KOPT-K1 (cell line): ENCODE measurements at regions not wholly inside any gene's neighbourhood (a gene's known extent, or its start where the extent isn't known, plus 50 kb on each side); places are given as distances from the start of the nearest gene placed in this dataset.

Experiments
- H3K27ac ChIP-seq: fragments of 200-600 bp; sonication (generic); 2 replicates; pipeline ENCODE4 v1.5.1; 2016; ENCODE audit warnings: antibody characterized with exemption, mild to moderate bottlenecking, low read depth, low read length; ENCODE audit not compliant: poor library complexity, severe bottlenecking
- H3K36me3 ChIP-seq: fragments of 200-600 bp; sonication (generic); 2 replicates; pipeline ENCODE4 v1.5.1; 2017; ENCODE audit warnings: antibody characterized with exemption, mild to moderate bottlenecking, low read length, moderate library complexity; ENCODE audit not compliant: insufficient read depth
- H3K9me3 ChIP-seq: fragments of 200-600 bp; sonication (generic); 2 replicates; pipeline ENCODE4 v1.5.1; 2017; ENCODE audit warnings: antibody characterized with exemption, low read length, mild to moderate bottlenecking; ENCODE audit not compliant: insufficient read depth, poor library complexity, severe bottlenecking

DNA sequence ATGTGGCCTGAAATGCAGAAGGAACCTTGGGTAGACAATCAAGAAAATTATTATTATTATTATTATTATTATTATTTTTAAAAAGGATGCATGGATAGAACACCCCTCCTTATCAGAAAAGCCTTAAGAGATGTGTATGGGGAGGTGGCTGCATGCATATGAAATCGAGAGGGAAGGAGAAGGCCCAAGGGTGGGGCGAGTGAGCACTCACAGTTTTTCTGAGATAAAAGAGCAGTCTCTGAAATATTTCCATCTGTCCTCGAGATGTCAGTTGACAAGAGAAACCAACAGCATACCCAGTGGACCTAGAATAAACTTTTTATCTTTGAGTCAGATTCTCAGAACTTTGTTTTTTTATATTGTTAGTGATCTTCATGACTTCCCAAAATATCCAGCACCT, 282.9 kb downstream of the GPD2 start:
- Histone ChIP-seq H3K36me3 (no peaks in the 10 kb centered on the region), H3K27ac (no peak overlapping the region), H3K9me3 (no peaks in the 10 kb centered on the region)

DNA sequence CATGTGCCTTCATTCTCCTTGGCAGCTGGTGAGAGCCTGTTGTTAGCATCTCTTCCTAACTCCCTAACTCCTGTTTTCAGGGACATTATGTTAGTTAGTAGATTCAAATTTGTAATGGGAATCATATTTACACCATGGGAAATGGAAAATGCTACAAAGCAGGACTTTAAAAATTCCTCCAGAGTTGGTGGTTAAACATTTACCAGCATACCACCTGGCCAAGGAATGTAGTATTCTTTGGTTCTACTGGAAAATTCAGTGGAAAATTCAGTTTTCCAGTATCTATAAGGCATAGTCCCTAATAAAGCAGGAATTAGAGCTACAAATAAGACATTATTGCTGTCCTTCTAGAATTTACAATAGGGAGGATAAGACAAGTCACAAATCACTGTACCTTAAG, 291.7 kb downstream of the GPD2 start:
- Histone ChIP-seq H3K27ac (no peak overlapping the region), H3K9me3 (no peaks in the 10 kb centered on the region), H3K36me3 (no peaks in the 10 kb centered on the region)

DNA sequence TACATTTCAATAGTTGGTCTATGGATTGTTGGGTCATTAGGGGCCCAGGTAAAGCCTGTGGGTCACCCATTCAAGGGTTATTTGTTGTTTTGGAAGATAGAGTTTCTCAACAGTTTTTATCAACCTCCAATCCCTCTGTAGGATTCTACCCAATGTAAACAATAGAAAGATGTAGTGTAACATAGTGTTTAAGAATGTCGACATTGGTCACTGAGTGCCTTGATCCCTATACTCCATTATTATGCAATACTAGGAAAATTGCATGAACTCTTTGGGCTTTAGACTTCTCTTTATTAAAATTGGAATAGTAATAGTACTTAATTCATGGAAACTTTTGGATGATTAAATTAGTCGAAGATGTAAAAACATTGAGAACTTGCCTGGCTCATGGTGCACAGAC, 292.1 kb downstream of the GPD2 start:
- H3K27ac ChIP-seq, result no peak overlapping the region
- no peaks in the 10 kb centered on the region for H3K9me3 ChIP-seq
- H3K36me3 ChIP-seq, result no peaks in the 10 kb centered on the region

DNA sequence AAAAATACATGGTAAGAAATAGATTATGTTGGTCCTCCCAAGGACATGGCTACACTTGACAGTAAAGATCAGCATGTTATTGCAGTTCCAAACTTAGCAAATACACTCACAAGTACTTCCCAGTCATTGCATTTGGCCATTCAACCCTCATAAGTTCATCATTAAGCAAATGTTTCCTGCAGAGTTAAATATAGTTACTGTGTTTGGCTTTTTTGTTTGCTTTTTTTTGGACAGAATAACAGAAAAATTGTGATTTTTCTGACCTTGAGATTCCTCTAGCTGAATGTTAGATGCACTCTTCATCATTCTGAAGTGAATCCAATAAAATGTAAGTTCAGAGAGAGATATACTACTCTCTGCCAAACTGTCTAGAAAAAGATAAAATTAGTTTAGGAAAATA, 295.3 kb downstream of the GPD2 start:
- H3K36me3 ChIP-seq, result no peaks in the 10 kb centered on the region
- H3K9me3 ChIP-seq, result no peaks in the 10 kb centered on the region
- no peak overlapping the region for H3K27ac ChIP-seq

DNA sequence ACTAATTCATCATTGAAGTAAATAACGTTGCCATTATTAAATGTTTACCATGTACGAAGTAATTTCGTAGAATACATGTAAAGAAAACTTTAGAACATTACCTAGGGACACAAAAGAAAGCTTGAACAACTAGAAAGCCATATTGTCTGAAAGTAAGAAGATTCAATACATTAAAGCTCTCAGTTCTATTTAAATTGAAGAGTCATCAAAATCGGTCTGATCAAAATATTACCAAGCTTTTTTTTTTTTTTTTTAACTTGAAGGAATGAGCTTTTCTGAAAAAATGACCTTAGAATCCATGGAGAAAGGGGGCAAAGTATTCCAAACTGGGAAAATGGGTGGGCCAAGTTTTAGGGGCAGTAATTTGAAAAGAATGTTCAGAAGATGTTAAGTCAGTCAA, 300.8 kb downstream of the GPD2 start:
- Histone ChIP-seq H3K9me3 (no peaks in the 10 kb centered on the region), H3K27ac (no peak overlapping the region), H3K36me3 (no peaks in the 10 kb centered on the region)

DNA sequence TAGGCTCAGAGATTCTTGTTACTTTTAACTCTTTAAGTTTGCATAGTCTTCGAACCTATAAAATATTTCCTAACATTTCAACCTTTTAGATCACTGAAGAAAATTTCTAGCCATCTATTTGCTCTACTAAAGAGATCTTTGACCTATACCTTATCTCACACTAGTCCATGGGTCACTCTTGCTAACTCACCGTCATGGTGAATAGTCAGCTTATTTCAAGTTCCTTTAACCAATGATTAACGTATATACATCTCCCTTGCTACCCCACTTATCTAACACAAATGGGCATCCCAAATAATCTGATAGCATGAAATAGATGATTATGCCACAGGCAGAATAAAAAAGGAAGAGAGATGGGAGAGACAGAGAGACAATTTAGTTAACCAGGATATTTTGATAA, 303.1 kb downstream of the GPD2 start:
- no peaks in the 10 kb centered on the region for H3K9me3 ChIP-seq

DNA sequence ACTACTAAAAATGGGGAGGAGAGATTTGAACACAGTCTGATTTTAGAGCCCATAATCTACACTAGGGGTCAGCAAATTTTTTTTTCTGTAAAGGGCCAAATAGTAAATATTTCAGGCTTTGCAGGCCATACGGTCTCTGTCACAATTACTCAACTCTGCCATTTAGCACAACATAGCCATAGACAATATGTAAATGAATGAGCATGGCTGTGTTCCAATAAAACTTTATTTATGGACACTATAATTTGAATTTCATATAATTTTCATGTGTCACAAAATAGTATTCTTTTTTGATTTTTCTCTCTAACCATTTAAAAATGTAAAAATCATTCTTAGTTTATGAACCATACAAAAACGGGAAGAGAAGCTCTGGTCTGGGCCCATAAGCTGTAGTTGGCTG, 309.4 kb downstream of the GPD2 start:
- Histone ChIP-seq H3K9me3 (no peaks in the 10 kb centered on the region), H3K27ac (no peak overlapping the region)

More for the DNA sequence above, 303.1 kb downstream of the GPD2 start:
- no peak overlapping the region for H3K27ac ChIP-seq
- H3K36me3 ChIP-seq, result no peaks in the 10 kb centered on the region

DNA sequence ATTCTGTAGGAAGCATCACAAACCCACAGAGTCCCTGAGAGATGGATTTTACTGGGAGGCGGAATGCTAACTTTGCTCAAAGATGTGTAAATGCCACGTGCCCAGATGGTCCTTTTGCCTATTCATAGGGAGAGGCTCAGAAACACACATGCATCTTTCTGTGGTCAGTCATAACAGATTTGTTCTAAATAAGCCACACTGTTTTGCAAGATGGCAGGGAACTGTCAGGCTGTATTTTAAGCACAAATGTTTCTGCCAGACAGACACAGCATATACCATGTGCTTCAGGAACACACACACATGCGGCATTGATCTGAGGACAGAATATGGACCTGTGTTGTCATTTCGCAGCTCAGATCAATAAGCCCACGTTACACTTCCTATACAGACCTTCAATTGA, 312.0 kb downstream of the GPD2 start:
- no peaks in the 10 kb centered on the region for H3K9me3 ChIP-seq
- no peaks in the 10 kb centered on the region for H3K36me3 ChIP-seq
- no peak overlapping the region for H3K27ac ChIP-seq

More for the DNA sequence above, 309.4 kb downstream of the GPD2 start:
- no peaks in the 10 kb centered on the region for H3K36me3 ChIP-seq

DNA sequence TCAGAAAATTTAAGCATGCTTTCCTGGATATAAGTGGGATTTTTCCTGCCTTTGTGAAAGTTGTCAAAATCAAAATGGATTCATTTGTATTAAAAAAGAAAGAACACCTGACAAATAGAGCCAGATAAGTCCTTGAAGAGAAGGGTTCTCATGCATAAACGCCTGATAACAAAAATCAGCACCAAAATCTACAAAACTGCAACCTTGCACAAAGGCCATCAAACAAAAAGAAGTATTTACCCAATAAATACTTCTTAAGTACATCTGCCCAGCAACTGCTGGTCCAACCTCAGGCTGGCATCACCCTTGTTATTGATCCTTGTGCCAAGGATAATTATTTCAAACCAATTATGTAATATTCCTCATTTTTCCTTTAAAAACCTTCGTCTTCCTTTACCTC, 315.9 kb downstream of the GPD2 start:
- no peak overlapping the region for H3K27ac ChIP-seq
- H3K9me3 ChIP-seq, result no peaks in the 10 kb centered on the region
- H3K36me3 ChIP-seq, result no peaks in the 10 kb centered on the region

DNA sequence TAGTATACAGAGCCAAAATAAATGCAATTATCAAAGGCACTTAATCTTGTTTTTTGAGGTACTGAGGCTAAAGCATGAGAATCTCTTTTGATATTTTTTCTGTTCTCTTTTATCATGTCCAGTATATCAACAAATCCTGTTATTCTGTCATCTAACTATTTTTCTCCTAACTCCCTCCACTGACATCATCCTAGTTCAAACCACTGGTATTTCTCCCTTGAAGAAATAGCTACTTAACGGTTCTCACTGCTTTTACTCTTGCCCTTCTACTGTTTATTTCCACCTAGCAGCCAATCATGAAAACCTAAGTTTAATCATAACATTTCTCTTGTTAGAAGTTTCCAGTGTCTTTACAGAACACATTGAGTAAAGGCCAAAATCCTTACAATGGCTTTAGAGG, 317.6 kb downstream of the GPD2 start:
- no peak overlapping the region for H3K27ac ChIP-seq
- H3K36me3 ChIP-seq, result no peaks in the 10 kb centered on the region
- no peaks in the 10 kb centered on the region for H3K9me3 ChIP-seq

DNA sequence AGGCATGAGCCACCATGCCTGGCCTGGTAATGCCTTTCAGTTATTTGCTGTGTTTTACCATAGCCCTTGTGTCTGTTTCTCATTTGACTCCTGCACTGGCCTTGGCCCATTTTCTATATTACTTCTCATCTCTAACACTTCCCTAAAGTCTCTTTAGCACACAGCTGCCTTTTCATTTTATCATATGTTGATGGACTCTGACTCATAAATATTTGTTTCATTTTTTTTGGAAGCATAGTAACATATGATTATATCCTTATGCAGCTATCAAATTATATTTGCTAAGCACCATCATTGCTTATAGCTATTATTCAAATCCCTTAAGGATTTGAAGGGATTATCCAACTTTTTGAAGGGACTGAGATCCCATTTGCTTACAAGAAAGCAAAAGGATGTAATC, 320.3 kb downstream of the GPD2 start:
- H3K36me3 ChIP-seq, result no peaks in the 10 kb centered on the region
- no peaks in the 10 kb centered on the region for H3K9me3 ChIP-seq

DNA sequence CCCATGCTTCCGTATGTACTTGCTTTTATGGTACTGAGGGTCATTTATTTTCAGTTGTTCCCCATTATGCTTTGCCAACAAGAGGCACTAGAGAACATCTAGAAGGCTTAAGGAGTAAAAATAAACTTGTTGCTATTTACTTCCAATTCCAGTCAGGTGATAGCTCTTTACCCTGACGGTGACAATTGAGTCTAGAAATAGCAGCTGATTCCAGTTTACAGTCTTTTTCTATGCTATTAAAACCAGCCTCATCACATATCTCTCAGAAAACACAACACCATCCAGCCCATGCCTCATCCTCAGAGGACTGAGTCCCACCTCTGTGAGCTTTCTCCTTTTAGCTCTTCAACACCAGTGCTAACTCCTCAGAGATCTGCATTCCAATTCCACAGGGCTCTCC, 327.0 kb downstream of the GPD2 start:
- no peaks in the 10 kb centered on the region for H3K9me3 ChIP-seq
- no peaks in the 10 kb centered on the region for H3K36me3 ChIP-seq

More for the DNA sequence above, 320.3 kb downstream of the GPD2 start:
- H3K27ac ChIP-seq, result no peak overlapping the region

DNA sequence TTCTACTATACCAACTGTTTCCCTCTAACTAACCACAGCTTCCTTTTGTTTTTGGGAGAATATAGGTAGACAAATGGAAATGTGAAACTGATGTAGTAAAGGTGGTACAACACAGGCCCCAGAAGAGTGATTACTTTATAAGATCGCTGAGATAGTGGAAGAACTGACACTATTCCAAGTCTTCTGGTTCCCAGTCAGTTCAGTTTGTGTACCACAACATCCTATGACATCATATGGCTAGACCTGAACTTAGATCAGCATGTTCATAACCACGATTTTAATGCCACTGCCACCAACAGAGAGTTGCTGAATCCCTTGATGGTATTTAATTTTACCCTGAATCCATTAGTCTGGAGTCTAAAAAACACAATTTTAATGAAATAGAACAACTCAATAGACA, 328.9 kb downstream of the GPD2 start:
- Histone ChIP-seq H3K9me3 (no peaks in the 10 kb centered on the region), H3K27ac (no peak overlapping the region), H3K36me3 (no peaks in the 10 kb centered on the region)

More for the DNA sequence above, 327.0 kb downstream of the GPD2 start:
- H3K27ac ChIP-seq, result no peak overlapping the region

DNA sequence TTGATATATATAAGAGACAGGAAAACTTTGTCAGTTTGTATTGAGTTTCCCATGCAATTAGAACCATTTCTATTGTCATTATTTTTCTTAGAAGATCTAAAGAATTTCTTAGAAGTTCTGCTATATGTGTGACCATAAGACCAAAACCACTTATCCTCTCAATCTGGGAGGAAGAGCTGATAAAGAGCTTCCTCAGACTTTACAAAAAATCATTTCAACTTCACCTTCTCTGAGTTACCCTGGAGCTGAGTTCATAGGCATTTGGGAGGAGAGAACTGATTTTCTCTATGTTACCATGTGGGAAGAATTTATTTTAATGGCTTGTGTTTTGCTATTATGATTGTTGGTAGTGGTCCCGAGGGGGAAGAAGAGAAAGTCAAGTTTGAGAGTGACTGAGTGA, 329.3 kb downstream of the GPD2 start:
- no peaks in the 10 kb centered on the region for H3K36me3 ChIP-seq
- H3K9me3 ChIP-seq, result no peaks in the 10 kb centered on the region
- no peak overlapping the region for H3K27ac ChIP-seq

DNA sequence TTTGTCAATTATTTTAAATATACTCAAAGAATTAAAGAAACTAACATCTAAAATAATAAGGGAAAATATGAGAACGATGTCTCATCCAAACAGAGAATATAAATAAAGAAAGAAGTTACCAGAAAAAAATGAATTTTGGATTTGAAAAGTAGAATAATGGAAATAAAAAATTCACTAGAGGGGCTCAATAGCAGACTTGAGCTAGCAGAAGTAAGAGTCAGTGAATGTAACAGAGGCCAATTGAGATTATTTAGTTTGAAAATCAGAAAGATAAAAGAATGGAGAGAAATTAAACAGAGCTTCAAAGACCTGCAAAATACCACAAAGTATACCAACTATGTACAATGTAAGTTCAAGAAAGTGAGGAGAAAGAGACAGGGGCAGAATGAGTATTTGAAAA, 333.6 kb downstream of the GPD2 start:
- H3K9me3 ChIP-seq, result no peaks in the 10 kb centered on the region

DNA sequence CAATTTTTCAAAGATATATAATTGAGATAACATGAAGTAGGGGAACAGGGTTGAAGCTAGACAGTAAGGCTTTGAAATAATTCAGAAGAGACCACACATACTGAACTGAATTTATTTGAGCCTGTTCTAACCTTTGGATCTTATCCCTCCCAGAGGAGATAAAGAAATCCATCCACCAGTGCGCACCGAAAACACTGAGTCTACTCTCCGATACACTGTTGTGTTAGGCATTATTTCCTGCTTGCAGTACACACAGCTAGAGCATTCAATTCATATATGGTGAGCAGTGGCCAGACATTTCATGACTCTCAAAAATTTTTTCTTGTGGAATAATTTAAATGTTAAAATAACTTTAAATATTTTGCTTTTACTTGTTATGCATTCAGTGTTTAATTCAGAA, 342.7 kb downstream of the GPD2 start:
- Histone ChIP-seq H3K36me3 (no peaks in the 10 kb centered on the region), H3K9me3 (no peaks in the 10 kb centered on the region), H3K27ac (no peak overlapping the region)

More for the DNA sequence above, 333.6 kb downstream of the GPD2 start:
- Histone ChIP-seq H3K27ac (no peak overlapping the region), H3K36me3 (no peaks in the 10 kb centered on the region)
